ENCODE measurements at regions not wholly inside any gene's neighbourhood (a gene's known extent, or its start where the extent isn't known, plus 50 kb on each side); places are given as distances from the start of the nearest gene placed in this dataset.

GRCh38 chr1:13878021-13878420 lies 178.0 kb downstream of the PRDM2 start:
- DNase-seq = no peak

GRCh38 chr1:13878451-13878850 lies 178.5 kb downstream of the PRDM2 start:
- no peak for DNase-seq

GRCh38 chr1:13881385-13882088 lies 181.5 kb downstream of the PRDM2 start:
- no peak for DNase-seq

GRCh38 chr1:13888351-13888986 lies 188.5 kb downstream of the PRDM2 start:
- no peak for DNase-seq

GRCh38 chr1:13889495-13889894 lies 189.5 kb downstream of the PRDM2 start:
- no peak for DNase-seq

- DNase-seq = peak in 1 of 2 donors; percentile 55
Measured at GRCh38 chr1:13890766-13891165, 190.8 kb downstream of the PRDM2 start.

GRCh38 chr1:13892198-13892597 lies 192.2 kb downstream of the PRDM2 start:
- DNase-seq = no peak

- no peak for DNase-seq
Measured at GRCh38 chr1:13892671-13893325, 192.8 kb downstream of the PRDM2 start.

- no peak for DNase-seq
Measured at GRCh38 chr1:13893409-13893821, 193.4 kb downstream of the PRDM2 start.

- DNase-seq = no peak
Measured at GRCh38 chr1:13896932-13897331, 196.9 kb downstream of the PRDM2 start.

- DNase-seq = no peak
Measured at GRCh38 chr1:13898406-13898805, 198.4 kb downstream of the PRDM2 start.

- no peak for DNase-seq
Measured at GRCh38 chr1:13899856-13900255, 199.9 kb downstream of the PRDM2 start.

GRCh38 chr1:13900583-13900982 lies 200.6 kb downstream of the PRDM2 start:
- no peak for DNase-seq

- no peak for DNase-seq
Measured at GRCh38 chr1:13901039-13901438, 201.1 kb downstream of the PRDM2 start.

- DNase-seq = no peak
Measured at GRCh38 chr1:13901597-13901996, 201.6 kb downstream of the PRDM2 start.

- no peak for DNase-seq
Measured at GRCh38 chr1:13908128-13908527, 208.1 kb downstream of the PRDM2 start.

GRCh38 chr1:13911697-13912619 lies 212.0 kb downstream of the PRDM2 start:
- DNase-seq = no peak

GRCh38 chr1:13913396-13913795 lies 213.4 kb downstream of the PRDM2 start:
- no peak for DNase-seq

- no peak for DNase-seq
Measured at GRCh38 chr1:13916530-13916929, 216.5 kb downstream of the PRDM2 start.

- DNase-seq = no peak
Measured at GRCh38 chr1:13917607-13918006, 217.6 kb downstream of the PRDM2 start.

- no peak for DNase-seq
Measured at GRCh38 chr1:13918862-13919261, 218.9 kb downstream of the PRDM2 start.

- no peak for DNase-seq
Measured at GRCh38 chr1:13921190-13921589, 221.2 kb downstream of the PRDM2 start.

Data from hippocampal formation (tissue), 2 donors.